CD14-positive monocyte (primary cell): ENCODE measurements at regions not wholly inside any gene's neighbourhood (a gene's known extent, or its start where the extent isn't known, plus 50 kb on each side); places are given as distances from the start of the nearest gene placed in this dataset.

Source experiments
- DNase-seq, 3 donors: peaks; one replicate each; pipeline ENCODE4 v3.0.0-alpha.2; 2011 to 2022
- H2AFZ ChIP-seq: 2 replicates; pipeline ENCODE4 v1.6.0; 2012; ENCODE audit warnings: mild to moderate bottlenecking, low read depth, low read length, inconsistent platforms; ENCODE audit not compliant: insufficient read depth, poor library complexity, severe bottlenecking
- H3K27ac ChIP-seq, 2 donors: 1 replicate in 1 of 2; 2 replicates in 1 of 2; pipeline ENCODE4 v1.5.1; 2012 to 2013; ENCODE audit warnings: low read length in 2 of 2, control low read depth in 1 of 2, inconsistent platforms in 1 of 2, low read depth in 1 of 2, mild to moderate bottlenecking in 1 of 2
- H3K27me3 ChIP-seq, 2 donors: one replicate each; pipeline versions ENCODE4 v1.6.0 to v1.6.1; 2011 to 2013; ENCODE audit warnings: low read length in 2 of 2; ENCODE audit not compliant: control insufficient read depth in 2 of 2, insufficient read depth in 2 of 2
- H3K36me3 ChIP-seq, 2 donors: replicated peaks in 1 of 2; 1 replicate in 1 of 2; 2 replicates in 1 of 2; pipeline versions ENCODE4 v1.5.1 to v1.6.1; 2012 to 2013; ENCODE audit warnings: low read length in 2 of 2, control low read depth in 1 of 2, inconsistent platforms in 1 of 2, mild to moderate bottlenecking in 1 of 2; ENCODE audit not compliant: insufficient read depth in 2 of 2, control insufficient read depth in 1 of 2
- H3K4me1 ChIP-seq, 2 donors: 1 replicate in 1 of 2; 2 replicates in 1 of 2; pipeline versions ENCODE4 v1.5.1 to v1.6.1; 2012 to 2013; ENCODE audit warnings: low read length in 2 of 2, control low read depth in 1 of 2, inconsistent platforms in 1 of 2, mild to moderate bottlenecking in 1 of 2, moderate library complexity in 1 of 2; ENCODE audit not compliant: insufficient read depth in 2 of 2, control insufficient read depth in 1 of 2
- H3K4me2 ChIP-seq: replicated peaks from 2 replicates; pipeline ENCODE3; 2012; ENCODE audit warnings: low read length, moderate library complexity, mild to moderate bottlenecking; ENCODE audit not compliant: poor library complexity, severe bottlenecking; ENCODE audit errors: extremely low read depth
- H3K4me3 ChIP-seq, 3 experiments: fragments of 200-600 bp in 1 of 3; sonication (generic) in 1 of 3; replicated peaks in 1 of 3; 1 replicate in 2 of 3; 2 replicates in 1 of 3; pipeline ENCODE4 v1.5.1; 2011 to 2013; ENCODE audit warnings: low read length in 3 of 3, mild to moderate bottlenecking in 3 of 3, control low read depth in 2 of 3, low read depth in 2 of 3, inconsistent platforms in 1 of 3, moderate library complexity in 1 of 3
- H3K79me2 ChIP-seq: 2 replicates; pipeline ENCODE4 v1.6.0; 2012; ENCODE audit warnings: mild to moderate bottlenecking, control low read depth, inconsistent platforms, low read length, moderate library complexity; ENCODE audit not compliant: insufficient read depth
- H3K9ac ChIP-seq: 2 replicates; pipeline ENCODE4 v1.6.0; 2017; ENCODE audit warnings: low read length, mild to moderate bottlenecking; ENCODE audit not compliant: insufficient read depth, poor library complexity, severe bottlenecking
- H3K9me3 ChIP-seq, 2 donors: replicated peaks in 1 of 2; 1 replicate in 1 of 2; 2 replicates in 1 of 2; pipeline versions ENCODE4 v1.5.1 to v1.6.1; 2012 to 2013; ENCODE audit warnings: low read length in 2 of 2, control low read depth in 1 of 2; ENCODE audit not compliant: control insufficient read depth in 1 of 2, insufficient read depth in 1 of 2
- H4K20me1 ChIP-seq: 2 replicates; pipeline ENCODE4 v1.6.0; 2012; ENCODE audit warnings: mild to moderate bottlenecking, low read length, control low read depth, moderate library complexity; ENCODE audit not compliant: insufficient read depth
- H3K27ac Mint-ChIP-seq, 7 donors: one replicate each; pipeline ENCODE4 v1.8.0; 2020; ENCODE audit warnings: mild to moderate bottlenecking in 7 of 7, mixed read lengths in 7 of 7, moderate library complexity in 6 of 7, inconsistent platforms in 2 of 7
- H3K27me3 Mint-ChIP-seq, 3 donors: one replicate each; pipeline ENCODE4 v1.8.0; 2021 to 2022; ENCODE audit warnings: low read depth in 3 of 3, mild to moderate bottlenecking in 3 of 3, mixed read lengths in 3 of 3, moderate library complexity in 3 of 3, inconsistent platforms in 1 of 3
- H3K36me3 Mint-ChIP-seq, 2 donors: one replicate each; pipeline ENCODE4 v1.8.0; 2020; ENCODE audit warnings: mixed read lengths in 2 of 2, inconsistent platforms in 1 of 2, mild to moderate bottlenecking in 1 of 2
- H3K4me1 Mint-ChIP-seq: one replicate; pipeline ENCODE4 v1.8.0; 2020; ENCODE audit warnings: mild to moderate bottlenecking, mixed read lengths
- H3K4me3 Mint-ChIP-seq, 2 donors: one replicate each; pipeline ENCODE4 v1.8.0; 2020; ENCODE audit warnings: mild to moderate bottlenecking in 2 of 2, mixed read lengths in 2 of 2, moderate library complexity in 1 of 2
- H3K9me3 Mint-ChIP-seq, 7 donors: one replicate each; pipeline ENCODE4 v1.8.0; 2020 to 2022; ENCODE audit warnings: mixed read lengths in 7 of 7, mild to moderate bottlenecking in 6 of 7, moderate library complexity in 6 of 7, inconsistent platforms in 2 of 7
- WGBS: methylation state at CpG from one replicate; pipeline ENCODE4 v1.1.5; 2013; ENCODE audit warnings: missing lambda C conversion rate; ENCODE audit not compliant: insufficient coverage; 5-methylcytosine and 5-hydroxymethylcytosine counted together
- intact Hi-C, 2 donors: fragments of 100-400 bp; cut with micrococcal nuclease; formaldehyde crosslinking; loops; one replicate each; pipeline versions ENCODE4 v1.15.0 to v1.15.1; 2023
- TF ChIP-seq, protein P1 (sequence below): fragments of 200-600 bp; IDR thresholded peaks from one replicate; pipeline ENCODE4 v1.8.0; 2022; ENCODE audit warnings: antibody characterized with exemption, mild to moderate bottlenecking

DNA sequence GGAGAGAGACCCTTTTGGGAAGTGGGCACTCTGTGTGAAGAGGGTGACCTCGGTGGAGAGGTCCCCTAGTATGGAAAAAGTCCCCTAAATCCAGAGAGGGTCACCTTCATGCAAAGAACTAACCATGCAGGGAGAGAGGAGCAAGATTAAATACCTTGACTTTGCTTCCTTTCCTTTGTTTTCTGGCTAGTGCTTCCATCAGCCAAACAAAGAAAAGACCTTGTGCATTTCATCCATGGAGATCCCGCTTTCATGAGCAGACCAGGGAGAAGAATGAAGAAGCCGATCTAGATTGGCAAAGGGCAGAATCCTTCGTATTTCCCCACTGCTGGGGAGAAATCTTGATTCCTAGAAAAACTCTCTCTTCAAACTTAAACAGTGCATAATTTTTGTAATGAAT, 813.3 kb upstream of the CDH6 start:
- Mint-ChIP-seq H3K4me1 (no peaks in the 10 kb centered on the region), H3K4me3 (no peak overlapping the region), H3K27me3 (no peaks in the 10 kb centered on the region), H3K9me3 (peaks cover 0 to 3% (median 0%) of the 10 kb centered on the region in 7 donors), H3K36me3 (no peaks in the 10 kb centered on the region), H3K27ac (no peak overlapping the region)
- Histone ChIP-seq H3K4me1 (no peaks in the 10 kb centered on the region), H4K20me1 (no peaks in the 10 kb centered on the region), H3K9ac (no peak overlapping the region), H3K79me2 (no peaks in the 10 kb centered on the region), H3K36me3 (no peaks in the 10 kb centered on the region), H3K9me3 (no peaks in the 10 kb centered on the region), H3K27me3 (no peaks in the 10 kb centered on the region), H3K27ac (no peak overlapping the region), H3K4me3 (no peak overlapping the region), H2AFZ (no peak overlapping the region), H3K4me2 (no peak overlapping the region)
- 80% methylated on average over 1 of the region's 4 CpGs for WGBS
- TF ChIP-seq, protein P1, sequence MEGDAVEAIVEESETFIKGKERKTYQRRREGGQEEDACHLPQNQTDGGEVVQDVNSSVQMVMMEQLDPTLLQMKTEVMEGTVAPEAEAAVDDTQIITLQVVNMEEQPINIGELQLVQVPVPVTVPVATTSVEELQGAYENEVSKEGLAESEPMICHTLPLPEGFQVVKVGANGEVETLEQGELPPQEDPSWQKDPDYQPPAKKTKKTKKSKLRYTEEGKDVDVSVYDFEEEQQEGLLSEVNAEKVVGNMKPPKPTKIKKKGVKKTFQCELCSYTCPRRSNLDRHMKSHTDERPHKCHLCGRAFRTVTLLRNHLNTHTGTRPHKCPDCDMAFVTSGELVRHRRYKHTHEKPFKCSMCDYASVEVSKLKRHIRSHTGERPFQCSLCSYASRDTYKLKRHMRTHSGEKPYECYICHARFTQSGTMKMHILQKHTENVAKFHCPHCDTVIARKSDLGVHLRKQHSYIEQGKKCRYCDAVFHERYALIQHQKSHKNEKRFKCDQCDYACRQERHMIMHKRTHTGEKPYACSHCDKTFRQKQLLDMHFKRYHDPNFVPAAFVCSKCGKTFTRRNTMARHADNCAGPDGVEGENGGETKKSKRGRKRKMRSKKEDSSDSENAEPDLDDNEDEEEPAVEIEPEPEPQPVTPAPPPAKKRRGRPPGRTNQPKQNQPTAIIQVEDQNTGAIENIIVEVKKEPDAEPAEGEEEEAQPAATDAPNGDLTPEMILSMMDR, result no peak
- DNase-seq, result no peak
- intact Hi-C loops, result no loop called here

DNA sequence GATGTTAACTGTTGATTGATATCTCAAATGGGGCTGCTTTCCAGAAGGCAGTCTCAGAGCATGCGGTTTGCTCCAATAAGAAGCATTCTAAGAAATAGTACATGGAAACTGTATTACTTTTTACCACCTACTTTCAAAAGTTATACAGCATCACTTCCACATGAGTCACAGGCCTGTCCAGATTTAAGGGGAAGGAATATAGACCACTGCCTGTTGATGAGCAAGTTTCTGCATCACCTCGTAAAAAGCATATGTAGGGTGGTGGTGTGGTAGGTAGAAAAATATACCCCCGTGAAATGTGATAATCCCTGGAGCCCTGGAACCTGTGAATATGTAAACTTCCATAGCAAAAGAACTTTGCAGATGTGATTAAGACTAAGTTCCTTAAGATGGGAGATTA, 816.6 kb upstream of the CDH6 start:
- no peak overlapping the region for H3K9ac ChIP-seq
- H4K20me1 ChIP-seq, result no peaks in the 10 kb centered on the region
- TF ChIP-seq, protein P1, result no peak
- Mint-ChIP-seq H3K27me3 (no peaks in the 10 kb centered on the region), H3K4me1 (no peaks in the 10 kb centered on the region), H3K9me3 (peaks cover 0 to 3% (median 0%) of the 10 kb centered on the region in 7 donors), H3K36me3 (no peaks in the 10 kb centered on the region), H3K27ac (no peak overlapping the region), H3K4me3 (no peak overlapping the region)
- no peaks in the 10 kb centered on the region for H3K4me1 ChIP-seq
- H3K9me3 ChIP-seq, result no peaks in the 10 kb centered on the region
- no peak overlapping the region for H3K27ac ChIP-seq
- H2AFZ ChIP-seq, result no peak overlapping the region
- H3K4me2 ChIP-seq, result no peak overlapping the region
- no peaks in the 10 kb centered on the region for H3K27me3 ChIP-seq
- no peaks in the 10 kb centered on the region for H3K79me2 ChIP-seq
- no peak for DNase-seq
- no peaks in the 10 kb centered on the region for H3K36me3 ChIP-seq
- no peak overlapping the region for H3K4me3 ChIP-seq
- intact Hi-C loops, result no loop called here
- WGBS, result 43% methylated on average over 1 of the region's 3 CpGs
